Naive thymus-derived CD8-positive, alpha-beta T cell (primary cell): ENCODE measurements at regions not wholly inside any gene's neighbourhood (a gene's known extent, or its start where the extent isn't known, plus 50 kb on each side); places are given as distances from the start of the nearest gene placed in this dataset.
"Not testable (repeated sequence)": the region's sequence is repeated elsewhere in the genome, so short reads cannot be mapped to it uniquely, and the experiment has no call there.

Experiments
- ATAC-seq, 2 donors: fragments of 150-1000 bp; cut with Tn5 transposase in 1 of 2; sonication (Bioruptor Pico), chemical (Tn5 transposase) in 1 of 2; 1 replicate in 1 of 2; 2 replicates in 1 of 2; pipeline ENCODE4 v1.10.0; 2021; ENCODE audit warnings: mild to moderate bottlenecking in 2 of 2, moderate library complexity in 2 of 2
- POLR2A ChIA-PET: fragments of 350-600 bp; sonication (Branson Sonifier 250); formaldehyde crosslinking; loops from one replicate; lab custom pipeline; 2021; ENCODE audit warnings: antibody characterized with exemption; lab: Charles Lee
- DNase-seq, 10 donors: peaks; one replicate each; pipeline versions ENCODE4 v3.0.0 to v3.0.0-alpha.2; 2020 to 2022
- H3K27ac Mint-ChIP-seq, 10 donors: one replicate each; pipeline ENCODE4 v1.8.0; 2020 to 2022; ENCODE audit warnings: mild to moderate bottlenecking in 10 of 10, mixed read lengths in 10 of 10, moderate library complexity in 4 of 10, inconsistent platforms in 1 of 10
- H3K27me3 Mint-ChIP-seq, 5 donors: one replicate each; pipeline ENCODE4 v1.8.0; 2021 to 2022; ENCODE audit warnings: mixed read lengths in 5 of 5
- H3K36me3 Mint-ChIP-seq, 3 donors: one replicate each; pipeline ENCODE4 v1.8.0; 2020 to 2022; ENCODE audit warnings: mixed read lengths in 3 of 3, mild to moderate bottlenecking in 2 of 3, inconsistent platforms in 1 of 3
- H3K4me1 Mint-ChIP-seq, 4 donors: one replicate each; pipeline ENCODE4 v1.8.0; 2021 to 2022; ENCODE audit warnings: mixed read lengths in 4 of 4
- H3K4me3 Mint-ChIP-seq, 10 donors: one replicate each; pipeline ENCODE4 v1.8.0; 2020 to 2022; ENCODE audit warnings: mild to moderate bottlenecking in 10 of 10, mixed read lengths in 10 of 10, moderate library complexity in 6 of 10, inconsistent platforms in 1 of 10
- H3K9me3 Mint-ChIP-seq, 9 donors: one replicate each; pipeline ENCODE4 v1.8.0; 2020 to 2022; ENCODE audit warnings: mixed read lengths in 9 of 9, mild to moderate bottlenecking in 3 of 9, inconsistent platforms in 1 of 9, moderate library complexity in 1 of 9

DNA sequence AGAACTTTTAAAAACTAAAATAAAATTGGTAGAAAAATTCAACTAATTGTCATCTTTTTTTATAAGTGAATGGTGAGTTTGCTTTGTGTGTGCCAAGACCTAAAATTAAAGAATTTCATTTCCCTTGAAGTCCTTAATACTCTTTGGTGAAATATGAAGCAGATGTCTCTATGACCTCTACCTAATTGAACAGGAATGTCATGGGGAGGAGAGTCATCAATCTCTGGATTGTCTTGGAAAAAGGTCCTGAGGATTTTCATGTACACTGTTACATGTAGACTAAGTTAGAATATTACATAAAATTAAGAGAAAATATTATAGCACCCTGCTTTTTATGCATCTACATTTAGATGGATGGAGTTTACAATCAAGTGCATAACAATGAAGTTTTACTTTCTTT, 177.9 kb upstream of the LRP1B start:
- no peaks in the 10 kb centered on the region for H3K4me1 Mint-ChIP-seq
- no peak overlapping the region for H3K27ac Mint-ChIP-seq
- no peaks in the 10 kb centered on the region for H3K36me3 Mint-ChIP-seq
- ATAC-seq (no peak), DNase-seq (no peak)
- H3K9me3 Mint-ChIP-seq, result peaks cover 3 to 37% (median 12%) of the 10 kb centered on the region in 9 donors
- no peak overlapping the region for H3K4me3 Mint-ChIP-seq
- peaks cover 0 to 2% (median 0%) of the 10 kb centered on the region in 5 donors for H3K27me3 Mint-ChIP-seq
- POLR2A ChIA-PET, result no interaction called here

DNA sequence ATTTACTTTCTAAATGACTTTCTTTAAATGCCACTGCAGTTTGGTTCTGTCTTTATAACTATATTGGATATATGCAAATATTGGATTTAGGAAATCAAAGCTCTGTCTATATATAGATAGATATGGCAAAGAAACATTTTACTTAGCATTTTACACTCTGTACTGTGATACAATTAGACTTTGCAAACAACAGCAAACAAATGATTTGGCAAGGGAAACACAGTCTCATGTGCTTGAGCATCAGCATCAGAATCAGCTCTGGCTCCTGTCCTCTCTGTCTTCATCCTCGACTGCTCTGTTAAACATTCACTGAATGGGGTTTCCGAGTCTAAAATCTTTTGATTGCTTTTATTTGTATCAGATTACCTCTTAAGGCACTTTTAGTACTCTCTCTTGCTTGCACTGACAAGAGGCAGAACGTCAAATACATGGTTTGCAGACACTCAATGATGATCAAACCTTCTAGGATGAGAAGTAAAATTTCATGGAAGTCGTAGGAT, 176.8 kb upstream of the LRP1B start:
- DNase-seq (no peak), ATAC-seq (no peak)
- Mint-ChIP-seq H3K36me3 (no peaks in the 10 kb centered on the region), H3K9me3 (peaks cover 3 to 37% (median 12%) of the 10 kb centered on the region in 9 donors), H3K27ac (no peak overlapping the region), H3K4me3 (no peak overlapping the region), H3K27me3 (no peaks in the 10 kb centered on the region), H3K4me1 (no peaks in the 10 kb centered on the region)
- POLR2A ChIA-PET, result no interaction called here

DNA sequence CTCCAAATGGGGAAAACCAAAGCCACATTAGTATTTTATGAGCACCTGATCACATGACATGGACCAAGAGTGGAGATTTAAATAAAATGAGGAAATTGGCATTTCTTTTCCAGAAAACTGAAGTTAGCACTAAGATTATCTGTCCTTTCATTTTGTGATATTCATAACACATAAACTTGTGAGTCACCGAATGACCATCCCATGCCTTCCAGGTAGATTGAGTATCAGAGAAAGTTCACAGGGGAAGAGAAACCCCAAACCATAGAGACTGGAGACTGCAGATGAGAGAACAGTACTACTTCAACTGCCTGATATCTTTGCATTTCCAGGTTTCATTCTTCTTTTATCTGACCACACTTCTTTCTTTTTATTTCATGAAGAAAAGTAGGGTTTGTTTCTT, 176.3 kb upstream of the LRP1B start:
- ATAC-seq, result no peak
- no peaks in the 10 kb centered on the region for H3K4me1 Mint-ChIP-seq
- POLR2A ChIA-PET, result no interaction called here
- peaks cover 3 to 38% (median 12%) of the 10 kb centered on the region in 9 donors for H3K9me3 Mint-ChIP-seq
- no peaks in the 10 kb centered on the region for H3K27me3 Mint-ChIP-seq
- H3K27ac Mint-ChIP-seq, result no peak overlapping the region
- no peaks in the 10 kb centered on the region for H3K36me3 Mint-ChIP-seq
- no peak overlapping the region for H3K4me3 Mint-ChIP-seq
- no peak for DNase-seq

DNA sequence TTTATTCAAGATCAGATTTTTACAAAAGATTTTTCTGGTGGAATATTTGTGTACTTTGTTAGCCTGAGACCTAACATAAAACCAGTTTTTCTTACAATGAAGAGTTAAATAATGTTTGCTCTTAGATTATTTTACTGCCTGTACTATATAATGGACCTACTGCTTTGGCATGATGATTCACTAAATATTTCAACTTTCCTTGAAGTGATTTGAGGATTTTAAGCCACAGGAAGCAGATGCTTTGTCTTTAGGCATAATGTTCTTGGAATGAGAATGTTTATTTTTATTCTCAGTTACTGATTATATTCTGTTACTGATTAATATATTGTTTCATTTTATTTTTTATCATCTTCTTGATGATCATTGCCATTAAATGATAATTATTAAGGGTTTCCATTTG, 175.3 kb upstream of the LRP1B start:
- no peak overlapping the region for H3K4me3 Mint-ChIP-seq
- H3K4me1 Mint-ChIP-seq, result no peaks in the 10 kb centered on the region
- DNase-seq (no peak), ATAC-seq (no peak)
- no peak overlapping the region for H3K27ac Mint-ChIP-seq
- H3K27me3 Mint-ChIP-seq, result no peaks in the 10 kb centered on the region
- H3K9me3 Mint-ChIP-seq, result peaks cover 6 to 38% (median 12%) of the 10 kb centered on the region in 9 donors
- no peaks in the 10 kb centered on the region for H3K36me3 Mint-ChIP-seq
- POLR2A ChIA-PET, result no interaction called here

DNA sequence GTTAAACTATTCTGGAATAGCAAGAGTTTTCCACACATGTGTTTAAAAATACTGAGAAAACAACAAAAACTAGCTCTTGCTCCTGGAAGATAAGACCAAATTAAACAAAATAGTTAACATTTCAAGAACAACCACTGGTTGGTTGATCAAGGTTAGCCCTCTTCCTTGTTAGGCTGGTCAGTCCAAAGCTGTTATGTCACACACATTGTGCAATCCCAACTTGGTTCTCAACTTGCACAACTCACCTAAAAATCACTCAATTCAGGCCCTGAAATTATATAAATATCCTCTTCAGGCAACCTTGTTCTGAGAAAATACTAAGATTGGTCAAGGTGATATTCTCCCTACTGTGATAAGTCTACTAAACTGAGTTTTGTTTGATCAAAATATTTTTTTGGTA, 169.7 kb upstream of the LRP1B start:
- Mint-ChIP-seq H3K4me1 (no peaks in the 10 kb centered on the region), H3K27ac (no peak overlapping the region), H3K27me3 (peaks cover 0 to 3% (median 0%) of the 10 kb centered on the region in 5 donors), H3K4me3 (no peak overlapping the region), H3K9me3 (peaks cover 0 to 31% (median 10%) of the 10 kb centered on the region in 9 donors), H3K36me3 (no peaks in the 10 kb centered on the region)
- DNase-seq (no peak), ATAC-seq (no peak)
- POLR2A ChIA-PET, result no interaction called here

DNA sequence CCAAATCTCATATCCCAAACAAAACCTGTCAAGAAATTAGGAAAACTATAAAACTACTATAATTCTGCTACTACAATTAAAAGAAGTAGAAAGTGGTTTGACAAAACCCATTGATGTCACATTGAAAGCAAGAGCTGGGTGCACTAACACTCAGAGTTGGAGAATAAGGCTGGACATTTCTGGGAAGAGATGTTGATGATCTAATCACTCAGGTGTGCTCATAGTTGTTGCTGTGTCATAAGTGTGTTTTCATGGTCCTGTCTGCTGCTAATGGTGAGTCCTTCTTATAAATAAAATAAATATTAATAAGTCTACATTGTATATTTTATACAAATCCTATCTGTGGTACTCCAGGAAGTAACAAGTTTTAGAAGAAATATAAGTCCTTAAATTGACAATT, 168.2 kb upstream of the LRP1B start:
- DNase-seq (no peak), ATAC-seq (no peak)
- no peaks in the 10 kb centered on the region for H3K36me3 Mint-ChIP-seq
- POLR2A ChIA-PET, result no interaction called here
- H3K9me3 Mint-ChIP-seq, result peaks cover 0 to 25% (median 8%) of the 10 kb centered on the region in 9 donors
- peaks cover 0 to 4% (median 0%) of the 10 kb centered on the region in 5 donors for H3K27me3 Mint-ChIP-seq
- H3K27ac Mint-ChIP-seq, result no peak overlapping the region
- no peak overlapping the region for H3K4me3 Mint-ChIP-seq
- no peaks in the 10 kb centered on the region for H3K4me1 Mint-ChIP-seq

DNA sequence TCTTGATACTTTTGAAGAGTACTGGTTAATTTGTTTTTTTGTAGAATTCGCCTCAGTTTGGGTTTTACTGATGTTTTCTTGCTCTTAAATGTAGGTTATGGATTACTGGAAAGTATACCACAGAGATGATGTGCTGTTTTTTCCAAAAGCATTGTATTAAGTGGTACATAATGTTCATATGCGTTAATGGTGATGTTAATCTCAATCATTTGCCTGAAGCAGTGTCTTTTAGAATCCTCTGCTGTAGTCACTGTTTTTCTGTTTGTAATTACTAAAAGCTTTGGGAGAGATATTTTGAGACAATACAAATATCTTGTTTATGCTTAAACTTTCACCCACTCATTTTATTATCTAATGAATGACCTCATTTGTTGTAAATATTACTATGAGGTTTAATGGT, 163.4 kb upstream of the LRP1B start:
- no peaks in the 10 kb centered on the region for H3K36me3 Mint-ChIP-seq
- peaks cover 0 to 4% (median 0%) of the 10 kb centered on the region in 5 donors for H3K27me3 Mint-ChIP-seq
- ATAC-seq, result no peak
- H3K4me3 Mint-ChIP-seq, result no peak overlapping the region
- POLR2A ChIA-PET, result no interaction called here
- no peak for DNase-seq
- peaks cover 0 to 34% (median 8%) of the 10 kb centered on the region in 9 donors for H3K9me3 Mint-ChIP-seq
- no peaks in the 10 kb centered on the region for H3K4me1 Mint-ChIP-seq
- H3K27ac Mint-ChIP-seq, result no peak overlapping the region

DNA sequence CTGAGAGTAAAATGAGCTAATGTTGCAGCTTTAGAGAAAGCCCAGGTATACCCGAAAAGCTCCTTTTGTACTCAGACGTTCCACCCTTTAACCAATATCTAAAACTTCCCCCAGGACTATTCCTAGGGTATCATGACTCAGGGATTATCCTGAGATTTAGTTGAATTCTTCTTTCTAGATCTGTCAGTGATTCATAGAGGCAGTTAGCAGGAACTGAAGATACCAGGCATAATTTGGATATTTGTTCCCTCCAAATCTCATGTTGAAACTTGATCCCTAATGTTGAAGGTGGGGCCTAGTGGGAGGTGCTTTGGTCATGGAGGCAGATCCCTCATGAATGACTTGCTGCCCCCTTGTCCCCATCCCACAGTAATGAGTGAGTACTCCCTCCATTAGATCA, 161.2 kb upstream of the LRP1B start:
- Mint-ChIP-seq H3K4me1 (no peaks in the 10 kb centered on the region), H3K4me3 (no peak overlapping the region), H3K9me3 (peaks cover 0 to 34% (median 9%) of the 10 kb centered on the region in 9 donors), H3K36me3 (no peaks in the 10 kb centered on the region), H3K27ac (no peak overlapping the region), H3K27me3 (peaks cover 0 to 4% (median 0%) of the 10 kb centered on the region in 5 donors)
- DNase-seq, result no peak
- POLR2A ChIA-PET, result no interaction called here
- ATAC-seq, result no peak

DNA sequence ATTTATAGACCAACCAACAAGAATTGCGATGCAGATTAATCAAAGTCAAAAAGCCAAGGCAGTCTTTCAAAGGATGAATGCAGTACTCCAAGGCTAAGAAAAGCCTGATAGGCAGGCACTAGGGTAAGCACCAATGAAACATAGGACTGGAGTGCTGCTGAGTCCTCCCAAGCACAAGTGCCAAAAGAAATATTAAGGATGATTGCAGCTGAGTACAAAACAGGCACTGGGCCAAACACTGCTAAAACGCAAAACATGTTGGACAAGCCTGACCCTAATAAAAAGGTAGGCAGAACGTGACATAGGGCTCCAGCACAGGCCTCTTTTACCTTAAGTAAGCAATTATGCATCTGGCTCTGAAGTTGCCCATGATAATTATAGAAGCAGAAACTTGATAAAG, 160.1 kb upstream of the LRP1B start:
- Mint-ChIP-seq H3K9me3 (peaks cover 0 to 32% (median 6%) of the 10 kb centered on the region in 9 donors), H3K36me3 (no peaks in the 10 kb centered on the region), H3K4me3 (no peak overlapping the region), H3K4me1 (no peaks in the 10 kb centered on the region), H3K27me3 (peaks cover 0 to 4% (median 0%) of the 10 kb centered on the region in 5 donors), H3K27ac (no peak overlapping the region)
- POLR2A ChIA-PET, result no interaction called here
- no peak for ATAC-seq
- no peak for DNase-seq

DNA sequence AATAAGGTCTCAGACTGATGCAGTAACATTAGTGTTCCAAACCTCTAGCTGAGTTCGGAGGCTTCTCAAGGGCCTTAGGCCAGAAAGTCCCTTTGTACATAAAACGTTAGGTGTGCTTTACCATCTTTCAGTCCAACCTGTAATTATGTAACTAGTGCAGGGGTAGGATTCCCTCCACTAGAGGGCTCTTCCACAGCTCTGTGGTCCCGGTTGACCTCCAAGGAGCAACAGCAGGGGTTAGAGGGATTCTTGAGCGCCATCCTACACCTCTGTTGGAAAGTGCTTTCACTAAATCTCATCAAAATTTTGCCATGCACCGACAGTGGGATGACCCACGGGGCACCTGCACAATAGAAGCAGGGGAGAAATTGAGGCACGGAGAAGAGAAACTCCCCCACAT, 155.8 kb upstream of the LRP1B start:
- ATAC-seq (no peak), DNase-seq (no peak)
- Mint-ChIP-seq H3K27me3 (no peaks in the 10 kb centered on the region), H3K27ac (no peak overlapping the region), H3K4me3 (no peak overlapping the region), H3K4me1 (no peaks in the 10 kb centered on the region), H3K9me3 (peaks cover 0 to 12% (median 5%) of the 10 kb centered on the region in 9 donors), H3K36me3 (no peaks in the 10 kb centered on the region)
- POLR2A ChIA-PET, result no interaction called here

DNA sequence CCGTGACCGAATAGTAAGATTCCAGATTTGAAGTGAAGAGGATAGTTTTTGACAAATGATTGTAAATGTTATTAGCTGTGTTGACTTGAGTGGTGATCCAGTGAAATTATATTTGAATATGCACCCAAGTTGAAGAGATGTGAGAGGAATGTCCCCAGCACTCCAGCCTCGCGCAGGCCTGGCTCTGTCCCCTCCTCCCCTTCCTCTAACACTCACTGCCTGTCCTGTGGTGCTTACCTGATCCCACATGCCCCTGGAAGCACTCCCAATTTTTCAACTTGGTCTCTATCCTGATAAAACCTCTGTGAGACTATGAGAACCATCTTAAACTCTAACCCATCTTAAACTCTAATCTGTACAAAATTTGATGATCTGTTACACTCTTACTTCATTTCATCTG, 154.7 kb upstream of the LRP1B start:
- Mint-ChIP-seq H3K4me3 (no peak overlapping the region), H3K27ac (no peak overlapping the region), H3K4me1 (no peaks in the 10 kb centered on the region), H3K36me3 (no peaks in the 10 kb centered on the region), H3K9me3 (peaks cover 0 to 13% (median 5%) of the 10 kb centered on the region in 9 donors), H3K27me3 (no peaks in the 10 kb centered on the region)
- DNase-seq (no peak), ATAC-seq (no peak)
- POLR2A ChIA-PET, result no interaction called here

DNA sequence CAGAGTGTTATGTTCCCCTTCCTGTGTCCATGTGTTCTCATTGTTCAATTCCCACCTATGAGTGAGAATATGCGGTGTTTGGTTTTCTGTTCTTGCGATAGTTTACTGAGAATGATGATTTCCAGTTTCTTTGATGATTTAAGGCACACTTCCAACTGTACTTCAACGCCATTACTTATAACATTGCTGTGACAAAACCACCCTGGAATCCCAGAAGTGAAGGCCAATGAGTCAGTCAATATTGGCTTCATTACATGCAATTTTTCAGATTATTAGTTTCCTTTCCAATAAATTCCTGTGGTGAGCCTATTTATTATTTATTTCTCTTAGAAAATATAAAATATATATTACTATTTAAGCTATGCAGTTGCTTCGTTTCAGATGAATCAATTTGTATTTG, 153.5 kb upstream of the LRP1B start:
- H3K27ac Mint-ChIP-seq, H3K4me1 Mint-ChIP-seq, H3K4me3 Mint-ChIP-seq, POLR2A ChIA-PET, H3K36me3 Mint-ChIP-seq, DNase-seq, H3K27me3 Mint-ChIP-seq, ATAC-seq: not testable (repeated sequence)
- H3K9me3 Mint-ChIP-seq, result peaks cover 0 to 12% (median 3%) of the 10 kb centered on the region in 9 donors

DNA sequence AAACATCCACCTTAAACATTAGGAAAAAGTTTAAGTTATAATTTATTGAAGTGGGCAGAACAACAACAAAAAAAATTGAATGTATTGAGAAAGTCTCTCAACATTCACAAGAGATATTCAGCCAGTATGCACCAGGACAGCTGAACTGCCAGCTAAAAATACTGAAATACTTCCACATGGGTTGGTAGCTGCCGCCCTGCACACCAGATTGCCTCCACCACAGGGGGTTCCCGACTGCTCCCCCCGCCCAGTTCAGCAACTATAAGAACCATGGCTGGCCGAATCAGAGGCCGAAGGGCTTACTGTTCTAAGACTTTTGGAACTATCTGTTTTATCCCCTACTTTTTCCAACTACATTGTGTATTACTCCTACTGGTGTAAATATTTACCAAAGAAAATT, 150.0 kb upstream of the LRP1B start:
- Mint-ChIP-seq H3K36me3 (no peaks in the 10 kb centered on the region), H3K27me3 (no peaks in the 10 kb centered on the region), H3K4me1 (no peaks in the 10 kb centered on the region), H3K9me3 (peaks cover 0 to 20% (median 5%) of the 10 kb centered on the region in 9 donors), H3K27ac (no peak overlapping the region), H3K4me3 (no peak overlapping the region)
- POLR2A ChIA-PET, result no interaction called here
- DNase-seq, result no peak
- no peak for ATAC-seq

DNA sequence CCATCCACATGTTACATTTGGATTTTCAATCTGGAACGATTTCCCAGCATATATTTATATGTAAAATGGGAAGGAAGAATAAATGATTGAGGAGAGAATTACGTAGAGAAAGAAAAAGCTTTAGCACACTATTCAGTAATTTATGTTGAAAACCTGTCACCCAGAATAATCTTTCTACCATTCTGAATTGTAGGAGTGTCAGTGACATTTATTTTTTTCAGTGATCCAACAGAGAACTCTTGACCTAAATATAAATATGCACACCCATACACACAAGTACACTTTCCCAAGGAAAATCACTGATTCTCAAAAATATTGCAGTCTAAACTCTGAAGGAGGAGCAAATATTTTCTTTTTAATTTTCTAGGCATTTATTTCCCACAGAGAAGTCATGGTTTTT, 140.2 kb upstream of the LRP1B start:
- H3K9me3 Mint-ChIP-seq, result peaks cover 0 to 12% (median 3%) of the 10 kb centered on the region in 9 donors
- H3K27ac Mint-ChIP-seq, result no peak overlapping the region
- H3K4me1 Mint-ChIP-seq, result no peaks in the 10 kb centered on the region
- H3K4me3 Mint-ChIP-seq, result no peak overlapping the region
- ATAC-seq (no peak), DNase-seq (no peak)
- POLR2A ChIA-PET, result no interaction called here
- H3K36me3 Mint-ChIP-seq, result no peaks in the 10 kb centered on the region
- H3K27me3 Mint-ChIP-seq, result no peaks in the 10 kb centered on the region
